ENCODE measurements at regions not wholly inside any gene's neighbourhood (a gene's known extent, or its start where the extent isn't known, plus 50 kb on each side); places are given as distances from the start of the nearest gene placed in this dataset.

- no peaks in the 10 kb centered on the region for H4K20me1 ChIP-seq (ENCODE audit: control insufficient read depth, insufficient read depth, low read length, poor library complexity, severe bottlenecking)
- Mint-ChIP-seq H3K27ac (no peak overlapping the region), H3K4me1 (no peaks in the 10 kb centered on the region), H3K27me3 (no peaks in the 10 kb centered on the region), H3K9me3 (ENCODE audit: insufficient read depth) (no peaks in the 10 kb centered on the region), H3K4me3 (no peak overlapping the region)
- TF ChIP-seq CTCF (IDR thresholded peaks at IDR 0.05) (no peak), EZH2 (IDR thresholded peaks at IDR 0.05; ENCODE audit: borderline replicate concordance, insufficient read depth, low read depth, low read length, poor library complexity, severe bottlenecking) (no peak)
- DNase-seq (no peak), ATAC-seq (ENCODE audit: low read depth) (no peak)
- H3K27ac ChIP-seq (ENCODE audit: low read length in 2 of 2) = no peak overlapping the region
- H3K4me3 ChIP-seq (ENCODE audit: control extremely low read depth in 1 of 5, extremely low read depth in 1 of 5, insufficient read depth in 1 of 5, low read depth in 2 of 5, low read length in 4 of 5) = no peak overlapping the region
- no peaks in the 10 kb centered on the region for H3K9me3 ChIP-seq (ENCODE audit: control extremely low read depth in 1 of 3, control insufficient read depth in 2 of 3, insufficient read depth in 1 of 3, low read length in 2 of 3)
- no peak overlapping the region for H2AFZ ChIP-seq (ENCODE audit: insufficient read depth, low read depth, low read length, poor library complexity, severe bottlenecking)
- no peaks in the 10 kb centered on the region for H3K4me1 ChIP-seq (ENCODE audit: control insufficient read depth in 2 of 2, insufficient read depth in 2 of 2, low read length in 2 of 2)
- no CpG with 5 or more reads among the region's 3 CpGs for WGBS (ENCODE audit: insufficient coverage)
- no peak overlapping the region for H3K9ac ChIP-seq (ENCODE audit: low read length)
- intact Hi-C loops (cut with micrococcal nuclease) = no loop called here
- H3K36me3 ChIP-seq (replicated peaks in 1 of 2; ENCODE audit: control extremely low read depth in 1 of 2, control insufficient read depth in 1 of 2, extremely low read depth in 1 of 2, insufficient read depth in 2 of 2, low read length in 1 of 2) = no peaks in the 10 kb centered on the region
- no peaks in the 10 kb centered on the region for H3K27me3 ChIP-seq (replicated peaks in 1 of 4; ENCODE audit: control extremely low read depth in 1 of 4, control insufficient read depth in 3 of 4, insufficient read depth in 4 of 4, low read length in 3 of 4)
- ChIA-PET POLR2A (no interaction called here), CTCF (no interaction called here)
- H3K79me2 ChIP-seq (ENCODE audit: control insufficient read depth, insufficient read depth, low read length) = no peaks in the 10 kb centered on the region
- no peak overlapping the region for H3K4me2 ChIP-seq (replicated peaks; ENCODE audit: low read depth, low read length, poor library complexity, severe bottlenecking)
Observed at GRCh38 chr7:115106316-115106715, 184.4 kb downstream of the MDFIC start.

GRCh38 chr7:115102738-115103137 lies 180.8 kb downstream of the MDFIC start:
- H3K4me1 Mint-ChIP-seq = no peaks in the 10 kb centered on the region
- no peaks in the 10 kb centered on the region for H3K9me3 Mint-ChIP-seq (ENCODE audit: insufficient read depth)
- H3K4me3 Mint-ChIP-seq = no peak overlapping the region
- ChIA-PET POLR2A (no interaction called here), CTCF (no interaction called here)
- H3K9me3 ChIP-seq (ENCODE audit: control extremely low read depth in 1 of 3, control insufficient read depth in 2 of 3, insufficient read depth in 1 of 3, low read length in 2 of 3) = no peaks in the 10 kb centered on the region
- H3K36me3 ChIP-seq (replicated peaks in 1 of 2; ENCODE audit: control extremely low read depth in 1 of 2, control insufficient read depth in 1 of 2, extremely low read depth in 1 of 2, insufficient read depth in 2 of 2, low read length in 1 of 2) = no peaks in the 10 kb centered on the region
- intact Hi-C loops (cut with micrococcal nuclease) = no loop called here
- H3K27me3 ChIP-seq (replicated peaks in 1 of 4; ENCODE audit: control extremely low read depth in 1 of 4, control insufficient read depth in 3 of 4, insufficient read depth in 4 of 4, low read length in 3 of 4) = no peaks in the 10 kb centered on the region
- no peak for TF ChIP-seq EZH2 (IDR thresholded peaks at IDR 0.05; ENCODE audit: borderline replicate concordance, insufficient read depth, low read depth, low read length, poor library complexity, severe bottlenecking)
- no peak overlapping the region for H3K27ac ChIP-seq (ENCODE audit: low read length in 2 of 2)
- ATAC-seq (ENCODE audit: low read depth) (no peak), DNase-seq (no peak)
- H3K4me1 ChIP-seq (ENCODE audit: control insufficient read depth in 2 of 2, insufficient read depth in 2 of 2, low read length in 2 of 2) = no peaks in the 10 kb centered on the region
- H2AFZ ChIP-seq (ENCODE audit: insufficient read depth, low read depth, low read length, poor library complexity, severe bottlenecking) = no peak overlapping the region
- no CpG with 5 or more reads among the region's 2 CpGs for WGBS (ENCODE audit: insufficient coverage)
- H3K4me3 ChIP-seq (ENCODE audit: control extremely low read depth in 1 of 5, extremely low read depth in 1 of 5, insufficient read depth in 1 of 5, low read depth in 2 of 5, low read length in 4 of 5) = no peak overlapping the region
- no peaks in the 10 kb centered on the region for H3K27me3 Mint-ChIP-seq
- no peak overlapping the region for H3K9ac ChIP-seq (ENCODE audit: low read length)
- no peak overlapping the region for H3K4me2 ChIP-seq (replicated peaks; ENCODE audit: low read depth, low read length, poor library complexity, severe bottlenecking)
- no peaks in the 10 kb centered on the region for H4K20me1 ChIP-seq (ENCODE audit: control insufficient read depth, insufficient read depth, low read length, poor library complexity, severe bottlenecking)
- H3K27ac Mint-ChIP-seq = no peak overlapping the region
- H3K79me2 ChIP-seq (ENCODE audit: control insufficient read depth, insufficient read depth, low read length) = no peaks in the 10 kb centered on the region
